Kidney (tissue), 13 donors: ENCODE measurements at regions not wholly inside any gene's neighbourhood (a gene's known extent, or its start where the extent isn't known, plus 50 kb on each side); places are given as distances from the start of the nearest gene placed in this dataset.
"Not testable (repeated sequence)": the region's sequence is repeated elsewhere in the genome, so short reads cannot be mapped to it uniquely, and the experiment has no call there.

Experiments used
- DNase-seq, 5 donors: peaks; one replicate each; pipeline ENCODE4 v3.0.0-alpha.2; 2013 to 2020
- FAIRE-seq: peaks from 2 replicates; lab custom pipeline; 2012; peaks lifted over from hg19 to GRCh38; lab: Jason Lieb, UNC
- H3K27ac ChIP-seq, 2 donors: one replicate each; pipeline ENCODE4 v1.7.0; 2013; ENCODE audit warnings: low read depth in 2 of 2, low read length in 2 of 2, inconsistent platforms in 1 of 2
- H3K27me3 ChIP-seq: one replicate; pipeline ENCODE4 v1.7.1; 2013; ENCODE audit warnings: low read length, inconsistent platforms; ENCODE audit not compliant: control insufficient read depth, insufficient read depth
- H3K36me3 ChIP-seq, 3 donors: one replicate each; pipeline versions ENCODE4 v1.7.0 to v1.7.1; 2013; ENCODE audit warnings: low read length in 3 of 3, control low read depth in 1 of 3, inconsistent platforms in 1 of 3; ENCODE audit not compliant: insufficient read depth in 3 of 3, control insufficient read depth in 2 of 3
- H3K4me1 ChIP-seq, 3 donors: one replicate each; pipeline versions ENCODE4 v1.7.0 to v1.7.1; 2013; ENCODE audit warnings: low read length in 3 of 3, inconsistent platforms in 1 of 3, low read depth in 1 of 3; ENCODE audit not compliant: control insufficient read depth in 2 of 3, insufficient read depth in 2 of 3
- H3K4me3 ChIP-seq, 3 donors: one replicate each; pipeline versions ENCODE4 v1.7.0 to v1.8.1; 2013; ENCODE audit warnings: low read length in 3 of 3, control low read depth in 1 of 3, inconsistent platforms in 1 of 3
- H3K9ac ChIP-seq, 3 donors: one replicate each; pipeline versions ENCODE4 v1.7.0 to v1.7.1; 2013; ENCODE audit warnings: low read length in 3 of 3, control low read depth in 1 of 3, inconsistent platforms in 1 of 3
- H3K9me3 ChIP-seq, 3 donors: one replicate each; pipeline versions ENCODE4 v1.7.0 to v1.7.1; 2013; ENCODE audit warnings: low read length in 3 of 3, control low read depth in 1 of 3, inconsistent platforms in 1 of 3; ENCODE audit not compliant: control insufficient read depth in 2 of 3, insufficient read depth in 1 of 3
- CTCF ChIP-seq: IDR thresholded peaks from 3 replicates; pipeline ENCODE4 v1.5.1; 2012; ENCODE audit warnings: mild to moderate bottlenecking, moderate library complexity, borderline replicate concordance; ENCODE audit not compliant: insufficient read depth; ENCODE audit errors: extremely low read depth
- intact Hi-C: fragments of 100-400 bp; cut with DNase I; formaldehyde crosslinking; loops from one replicate; pipeline ENCODE4 v1.11.1; 2022
- donor health status: control.
- donor health status: control.
- donor health status: control.
- donor health status: control.
- donor health status: control.
- donor health status: DM: yes; HTN: yes; CAD: no.
- donor health status: Normal renal cell carcinoma (clear cell type).

- no peak overlapping the region for H3K4me3 ChIP-seq
- no peaks in the 10 kb centered on the region for H3K9me3 ChIP-seq
- intact Hi-C loops: no loop called here
- TF ChIP-seq CTCF: no peak
- H3K27me3 ChIP-seq: no peaks in the 10 kb centered on the region
- no peak overlapping the region for H3K9ac ChIP-seq
- H3K27ac ChIP-seq: no peak overlapping the region
- no peak for DNase-seq
- no peaks in the 10 kb centered on the region for H3K4me1 ChIP-seq
- no peak for FAIRE-seq
- H3K36me3 ChIP-seq: no peaks in the 10 kb centered on the region
Observed at GRCh38 chr9:31040564-31040963, 1343.9 kb upstream of the ACO1 start.

- Histone ChIP-seq H3K9me3 (no peaks in the 10 kb centered on the region), H3K9ac (no peak overlapping the region), H3K4me3 (no peak overlapping the region), H3K4me1 (no peaks in the 10 kb centered on the region), H3K27ac (no peak overlapping the region), H3K36me3 (no peaks in the 10 kb centered on the region), H3K27me3 (no peaks in the 10 kb centered on the region)
- no peak for DNase-seq
- no peak for TF ChIP-seq CTCF
- FAIRE-seq: no peak
- intact Hi-C loops: no loop called here
Observed at GRCh38 chr9:31045810-31046209, 1338.6 kb upstream of the ACO1 start.

GRCh38 chr9:31061592-31061991 lies 1322.9 kb upstream of the ACO1 start:
- H3K27me3 ChIP-seq, H3K9ac ChIP-seq, DNase-seq, H3K4me1 ChIP-seq, H3K9me3 ChIP-seq, FAIRE-seq, H3K36me3 ChIP-seq, H3K4me3 ChIP-seq, intact Hi-C loops, H3K27ac ChIP-seq: not testable (repeated sequence)

GRCh38 chr9:31065691-31066090 lies 1318.8 kb upstream of the ACO1 start:
- H3K4me3 ChIP-seq: no peak overlapping the region
- no peaks in the 10 kb centered on the region for H3K9me3 ChIP-seq
- intact Hi-C loops: no loop called here
- no peak for TF ChIP-seq CTCF
- H3K27me3 ChIP-seq: no peaks in the 10 kb centered on the region
- H3K4me1 ChIP-seq: no peaks in the 10 kb centered on the region
- H3K36me3 ChIP-seq: no peaks in the 10 kb centered on the region
- no peak overlapping the region for H3K27ac ChIP-seq
- DNase-seq: no peak
- no peak for FAIRE-seq
- H3K9ac ChIP-seq: no peak overlapping the region
